Activated B cell treated with CpG ODN at 0.5 μM for 24 hours (primary cell): ENCODE measurements at regions not wholly inside any gene's neighbourhood (a gene's known extent, or its start where the extent isn't known, plus 50 kb on each side); places are given as distances from the start of the nearest gene placed in this dataset.

ENCODE experiments used
- ATAC-seq: fragments of 200-7000 bp; cut with Tn5 transposase; one replicate; pipeline ENCODE4 v1.10.0; 2021; ENCODE audit warnings: low read depth, mild to moderate bottlenecking, moderate library complexity
- CTCF ChIA-PET: fragments of 350-600 bp; sonication (Branson Sonifier 250); formaldehyde crosslinking; loops from one replicate; lab custom pipeline; 2021; ENCODE audit warnings: antibody characterized with exemption; lab: Charles Lee
- POLR2A ChIA-PET: fragments of 350-600 bp; sonication (Branson Sonifier 250); formaldehyde crosslinking; loops from one replicate; lab custom pipeline; 2021; ENCODE audit warnings: antibody characterized with exemption; lab: Charles Lee
- DNase-seq: peaks from one replicate; pipeline ENCODE4 v3.0.0; 2022
- H3K27ac Mint-ChIP-seq: one replicate; pipeline ENCODE4 v1.8.0; 2020; ENCODE audit warnings: mixed read lengths
- H3K27me3 Mint-ChIP-seq: one replicate; pipeline ENCODE4 v1.8.0; 2021; ENCODE audit warnings: mixed read lengths
- H3K36me3 Mint-ChIP-seq: one replicate; pipeline ENCODE4 v1.8.0; 2021; ENCODE audit warnings: low read depth, mixed read lengths
- H3K4me1 Mint-ChIP-seq: one replicate; pipeline ENCODE4 v1.8.0; 2021; ENCODE audit warnings: mixed read lengths
- H3K4me3 Mint-ChIP-seq: one replicate; pipeline ENCODE4 v1.8.0; 2020; ENCODE audit warnings: mild to moderate bottlenecking, mixed read lengths
- H3K9me3 Mint-ChIP-seq: one replicate; pipeline ENCODE4 v1.8.0; 2020; ENCODE audit warnings: mixed read lengths
- CTCF ChIP-seq: fragments of 200-600 bp; IDR thresholded peaks from one replicate; pipeline ENCODE4 v1.8.0; 2022; ENCODE audit warnings: antibody characterized with exemption, mild to moderate bottlenecking
- intact Hi-C: fragments of 100-400 bp; cut with micrococcal nuclease; formaldehyde crosslinking; loops from one replicate; pipeline ENCODE4 v1.15.1; 2024

- no peak for DNase-seq
- Mint-ChIP-seq H3K36me3 (no peaks in the 10 kb centered on the region), H3K27ac (no peak overlapping the region), H3K4me1 (no peaks in the 10 kb centered on the region), H3K9me3 (peaks cover 7% of the 10 kb centered on the region), H3K27me3 (no peaks in the 10 kb centered on the region), H3K4me3 (no peak overlapping the region)
- no peak for ATAC-seq
- ChIA-PET POLR2A (no interaction called here), CTCF (no interaction called here)
- no peak for TF ChIP-seq CTCF
- intact Hi-C loops: no loop called here
Observed at GRCh38 chr15:95664450-95664849, 666.0 kb upstream of the NR2F2 start.

GRCh38 chr15:95669146-95669922 is 661.2 kb upstream of the NR2F2 start:
- ChIA-PET POLR2A (no interaction called here), CTCF (no interaction called here)
- DNase-seq (no peak), ATAC-seq (no peak)
- Mint-ChIP-seq H3K27ac (no peak overlapping the region), H3K36me3 (no peaks in the 10 kb centered on the region), H3K4me3 (no peak overlapping the region), H3K27me3 (no peaks in the 10 kb centered on the region), H3K4me1 (no peaks in the 10 kb centered on the region), H3K9me3 (peaks cover 8% of the 10 kb centered on the region)
- intact Hi-C loops: no loop called here
- no peak for TF ChIP-seq CTCF

GRCh38 chr15:95674031-95674430 is 656.5 kb upstream of the NR2F2 start:
- Mint-ChIP-seq H3K4me3 (no peak overlapping the region), H3K4me1 (no peaks in the 10 kb centered on the region), H3K9me3 (peaks cover 11% of the 10 kb centered on the region), H3K27me3 (no peaks in the 10 kb centered on the region), H3K36me3 (no peaks in the 10 kb centered on the region), H3K27ac (no peak overlapping the region)
- no peak for ATAC-seq
- TF ChIP-seq CTCF: no peak
- no peak for DNase-seq
- CTCF ChIA-PET: no interaction called here
- POLR2A ChIA-PET: no interaction called here
- intact Hi-C loops: no loop called here

- ChIA-PET CTCF (no interaction called here), POLR2A (no interaction called here)
Observed at GRCh38 chr15:95676500-95676899, 654.0 kb upstream of the NR2F2 start.

More at GRCh38 chr15:95676500-95676899, 654.0 kb upstream of the NR2F2 start:
- ATAC-seq: no peak
- Mint-ChIP-seq H3K4me3 (no peak overlapping the region), H3K9me3 (peaks cover 7% of the 10 kb centered on the region), H3K27ac (no peak overlapping the region), H3K27me3 (no peaks in the 10 kb centered on the region), H3K36me3 (no peaks in the 10 kb centered on the region), H3K4me1 (no peaks in the 10 kb centered on the region)
- no peak for DNase-seq
- no peak for TF ChIP-seq CTCF
- intact Hi-C loops: no loop called here
